ENCODE measurements at regions not wholly inside any gene's neighbourhood (a gene's known extent, or its start where the extent isn't known, plus 50 kb on each side); places are given as distances from the start of the nearest gene placed in this dataset.

DNA sequence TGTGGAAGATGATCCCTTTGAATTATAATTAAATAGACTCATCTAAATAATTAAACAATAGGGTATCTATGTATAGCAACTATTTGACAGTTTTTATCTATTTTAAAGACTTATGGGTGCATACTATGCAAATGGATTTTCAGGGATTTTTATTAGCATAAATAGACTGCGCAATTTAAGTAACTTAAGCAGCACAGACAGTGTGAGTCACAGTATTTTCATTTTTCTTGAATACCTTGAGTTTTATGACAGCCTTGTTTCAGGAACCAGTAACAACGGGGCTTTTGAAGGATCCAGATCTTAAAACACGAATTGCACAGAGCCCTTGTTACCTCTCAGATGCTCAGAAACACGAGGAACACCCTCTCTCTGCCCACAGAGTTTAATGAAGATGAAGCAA lies 175.5 kb upstream of the CD96 start:
- Histone ChIP-seq H3K36me3 (no peaks in the 10 kb centered on the region), H3K9me3 (no peaks in the 10 kb centered on the region), H3K4me3 (ENCODE audit: low read depth, low read length) (no peak overlapping the region), H3K27me3 (no peaks in the 10 kb centered on the region), H3K4me1 (no peaks in the 10 kb centered on the region)
- no peak for TF ChIP-seq CTCF (IDR thresholded peaks at IDR 0.05; ENCODE audit: low read depth, low read length)
- DNase-seq: no peak

DNA sequence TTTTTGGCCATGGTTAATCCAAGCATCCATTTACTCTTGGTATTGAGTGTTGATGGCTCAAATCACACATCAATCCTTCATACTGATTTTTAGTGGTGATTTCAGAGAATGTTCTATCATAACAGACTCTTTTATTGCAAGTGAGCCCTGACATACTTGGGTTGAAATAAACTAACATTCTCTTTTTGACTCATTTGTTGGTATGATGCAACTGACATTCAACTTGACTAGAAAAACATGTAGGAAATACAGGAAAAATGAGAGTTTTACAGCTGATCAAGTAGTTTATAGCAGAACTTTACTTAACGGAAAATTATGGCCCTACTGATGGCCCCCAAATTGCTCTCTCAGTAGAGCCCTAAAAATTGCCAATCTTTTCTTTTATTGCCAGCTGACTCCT lies 173.9 kb upstream of the CD96 start:
- Histone ChIP-seq H3K27me3 (no peaks in the 10 kb centered on the region), H3K36me3 (no peaks in the 10 kb centered on the region), H3K4me3 (ENCODE audit: low read depth, low read length) (no peak overlapping the region), H3K9me3 (no peaks in the 10 kb centered on the region), H3K4me1 (no peaks in the 10 kb centered on the region)
- TF ChIP-seq CTCF (IDR thresholded peaks at IDR 0.05; ENCODE audit: low read depth, low read length): no peak
- DNase-seq: no peak

DNA sequence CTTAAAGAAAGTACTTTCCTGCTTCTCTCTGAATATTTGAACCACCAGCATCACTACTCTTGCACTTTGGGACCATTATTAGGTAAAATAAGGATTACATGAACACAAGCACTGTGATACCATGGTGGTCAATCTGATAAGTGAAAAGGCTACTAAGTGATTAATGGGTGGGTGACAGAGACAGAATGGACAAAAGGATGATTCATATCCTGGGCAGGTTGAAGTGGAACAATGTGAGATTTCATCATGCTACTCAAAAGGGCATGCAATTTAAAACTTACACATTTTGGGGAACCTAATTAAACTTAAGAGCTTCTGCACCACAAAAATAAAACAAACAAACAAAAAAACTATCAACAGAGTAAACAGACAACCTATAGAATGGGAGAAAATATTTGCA lies 172.0 kb upstream of the CD96 start:
- H3K36me3 ChIP-seq: no peaks in the 10 kb centered on the region

DNA sequence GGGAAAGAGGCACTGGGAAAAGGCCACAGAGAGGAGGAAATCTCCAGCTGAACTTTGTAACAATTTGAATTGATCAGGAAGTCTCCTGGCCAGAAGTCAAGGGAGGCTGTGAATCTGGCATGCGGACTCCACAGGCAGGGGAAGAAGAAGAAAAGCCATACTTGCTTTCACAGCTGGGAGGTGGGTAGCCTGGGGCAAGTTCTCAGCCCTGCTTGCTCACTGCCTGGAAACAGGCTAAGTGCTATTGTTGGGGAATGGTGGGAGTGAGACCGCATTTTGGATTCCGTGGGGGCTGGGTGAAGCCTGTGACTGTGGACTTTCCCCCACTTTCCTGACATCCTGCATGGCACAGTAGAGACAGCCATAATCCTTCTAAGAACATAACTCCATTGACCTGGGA lies 168.8 kb upstream of the CD96 start:
- H3K9me3 ChIP-seq: no peaks in the 10 kb centered on the region
- H3K36me3 ChIP-seq: no peaks in the 10 kb centered on the region
- no peaks in the 10 kb centered on the region for H3K27me3 ChIP-seq
- no peak for DNase-seq
- no peak for TF ChIP-seq CTCF (IDR thresholded peaks at IDR 0.05; ENCODE audit: low read depth, low read length)
- no peaks in the 10 kb centered on the region for H3K4me1 ChIP-seq
- H3K4me3 ChIP-seq (ENCODE audit: low read depth, low read length): no peak overlapping the region

More for the DNA sequence above, 172.0 kb upstream of the CD96 start:
- H3K4me1 ChIP-seq: no peaks in the 10 kb centered on the region
- no peaks in the 10 kb centered on the region for H3K27me3 ChIP-seq
- no peaks in the 10 kb centered on the region for H3K9me3 ChIP-seq
- DNase-seq: no peak
- H3K4me3 ChIP-seq (ENCODE audit: low read depth, low read length): no peak overlapping the region
- no peak for TF ChIP-seq CTCF (IDR thresholded peaks at IDR 0.05; ENCODE audit: low read depth, low read length)

DNA sequence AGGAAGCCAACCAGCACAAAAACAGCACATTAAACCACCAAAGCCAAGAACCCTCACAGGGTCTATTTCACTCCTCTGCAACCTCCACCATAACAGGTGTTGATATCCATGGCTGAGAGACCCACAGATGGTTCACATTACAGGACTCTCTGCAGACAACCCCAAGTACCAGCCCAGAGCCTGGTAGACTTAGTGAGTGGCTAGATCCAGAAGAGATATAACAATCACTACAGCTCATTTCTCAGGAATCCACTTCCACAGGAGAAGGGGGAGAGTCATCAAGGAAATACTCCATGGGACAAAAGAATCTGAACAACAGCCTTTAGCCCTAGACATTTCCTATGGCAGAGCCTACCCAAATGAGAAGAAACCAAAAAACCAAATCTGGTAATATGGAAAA lies 168.1 kb upstream of the CD96 start:
- DNase-seq: no peak
- no peaks in the 10 kb centered on the region for H3K9me3 ChIP-seq
- no peak for TF ChIP-seq CTCF (IDR thresholded peaks at IDR 0.05; ENCODE audit: low read depth, low read length)
- H3K36me3 ChIP-seq: no peaks in the 10 kb centered on the region
- no peaks in the 10 kb centered on the region for H3K27me3 ChIP-seq
- no peak overlapping the region for H3K4me3 ChIP-seq (ENCODE audit: low read depth, low read length)
- H3K4me1 ChIP-seq: no peaks in the 10 kb centered on the region

- Histone ChIP-seq H3K4me1 (no peaks in the 10 kb centered on the region), H3K36me3 (no peaks in the 10 kb centered on the region), H3K27me3 (no peaks in the 10 kb centered on the region), H3K4me3 (ENCODE audit: low read depth, low read length) (no peak overlapping the region), H3K9me3 (no peaks in the 10 kb centered on the region)
- no peak for TF ChIP-seq CTCF (IDR thresholded peaks at IDR 0.05; ENCODE audit: low read depth, low read length)
- DNase-seq: no peak
Measured at GRCh38 chr3:111385971-111386495, 156.0 kb upstream of the CD96 start.
